H1 (cell line): ENCODE measurements at regions not wholly inside any gene's neighbourhood (a gene's known extent, or its start where the extent isn't known, plus 50 kb on each side); places are given as distances from the start of the nearest gene placed in this dataset.

Experiments
- CTCF ChIA-PET: fragments of 300-600 bp; sonication (Branson Sonifier 250); formaldehyde crosslinking; loops from one replicate; lab custom pipeline; 2021; ENCODE audit not compliant: partially characterized antibody; lab: Charles Lee
- POLR2A ChIA-PET: fragments of 300-600 bp; sonication (Branson Sonifier 250); formaldehyde crosslinking; loops from one replicate; lab custom pipeline; 2021; ENCODE audit warnings: inconsistent platforms; ENCODE audit not compliant: partially characterized antibody; lab: Charles Lee
- DNase-seq, 2 experiments: peaks; one replicate each; pipeline versions ENCODE4 v3.0.0 to v3.0.0-alpha.2; 2010 to 2022; ENCODE audit warnings: low spot score in 2 of 2, low read depth in 1 of 2, mixed read lengths in 1 of 2
- FAIRE-seq: peaks from 2 replicates; lab custom pipeline; 2011; peaks lifted over from hg19 to GRCh38; lab: Jason Lieb, UNC
- H2AFZ ChIP-seq: 2 replicates; pipeline ENCODE4 v1.8.1; 2012; ENCODE audit warnings: low read length, inconsistent platforms
- H2AK5ac ChIP-seq: 2 replicates; pipeline ENCODE4 v1.6.1; 2013; ENCODE audit warnings: low read depth, low read length
- H2BK120ac ChIP-seq: replicated peaks from 2 replicates; pipeline ENCODE3; 2013; ENCODE audit warnings: low read depth, low read length, inconsistent platforms
- H2BK12ac ChIP-seq: 2 replicates; pipeline ENCODE4 v1.6.1; 2013; ENCODE audit warnings: low read depth, low read length
- H2BK15ac ChIP-seq: 2 replicates; pipeline ENCODE4 v1.6.1; 2013; ENCODE audit warnings: low read length
- H2BK20ac ChIP-seq: 2 replicates; pipeline ENCODE4 v1.6.1; 2013; ENCODE audit warnings: low read length
- H2BK5ac ChIP-seq: 2 replicates; pipeline ENCODE4 v1.6.1; 2013; ENCODE audit warnings: low read depth, low read length
- H3K14ac ChIP-seq: 2 replicates; pipeline ENCODE4 v1.6.1; 2013; ENCODE audit warnings: inconsistent platforms; ENCODE audit not compliant: insufficient read length
- H3K18ac ChIP-seq: 2 replicates; pipeline ENCODE4 v1.6.1; 2013; ENCODE audit warnings: low read length; ENCODE audit errors: extremely low read depth
- H3K23ac ChIP-seq: 2 replicates; pipeline ENCODE4 v1.6.1; 2013; ENCODE audit warnings: inconsistent platforms; ENCODE audit not compliant: insufficient read length
- H3K23me2 ChIP-seq: 2 replicates; pipeline ENCODE4 v1.6.1; 2013; ENCODE audit warnings: low read depth, low read length
- H3K27ac ChIP-seq: 2 replicates; pipeline ENCODE4 v1.6.1; 2011; ENCODE audit warnings: low read depth, low read length, inconsistent platforms
- H3K27me3 ChIP-seq, 4 experiments: replicated peaks in 1 of 4; 1 replicate in 1 of 4; 2 replicates in 3 of 4; pipeline versions ENCODE4 v1.6.1 to v1.8.1; 2011 to 2013; ENCODE audit warnings: low read length in 3 of 4, mild to moderate bottlenecking in 3 of 4, inconsistent platforms in 2 of 4, mixed read lengths in 2 of 4, moderate library complexity in 1 of 4; ENCODE audit not compliant: control insufficient read depth in 3 of 4, insufficient read depth in 3 of 4; ENCODE audit errors: extremely low read depth in 1 of 4
- H3K36me3 ChIP-seq, 4 experiments: 2 replicates each; pipeline versions ENCODE4 v1.6.1 to v1.8.1; 2011 to 2013; ENCODE audit warnings: mild to moderate bottlenecking in 4 of 4, low read length in 3 of 4, moderate library complexity in 2 of 4, control low read depth in 1 of 4, inconsistent platforms in 1 of 4; ENCODE audit not compliant: insufficient read depth in 4 of 4, control insufficient read depth in 2 of 4
- H3K4ac ChIP-seq: replicated peaks from 2 replicates; pipeline ENCODE3; 2013; ENCODE audit warnings: low read length, low read depth, mixed read lengths, inconsistent platforms; ENCODE audit not compliant: insufficient read length
- H3K4me1 ChIP-seq, 4 experiments: replicated peaks in 1 of 4; 1 replicate in 1 of 4; 2 replicates in 3 of 4; pipeline versions ENCODE4 v1.6.1 to v1.8.1; 2011 to 2013; ENCODE audit warnings: low read length in 3 of 4, inconsistent platforms in 2 of 4, mixed read lengths in 1 of 4; ENCODE audit not compliant: insufficient read depth in 4 of 4, control insufficient read depth in 3 of 4
- H3K4me2 ChIP-seq, 2 experiments: 2 replicates each; pipeline versions ENCODE4 v1.6.1 to v1.8.1; 2011 to 2013; ENCODE audit warnings: low read depth in 2 of 2, low read length in 2 of 2, control low read depth in 1 of 2, inconsistent platforms in 1 of 2, mild to moderate bottlenecking in 1 of 2; ENCODE audit not compliant: insufficient read depth in 1 of 2
- H3K4me3 ChIP-seq, 4 experiments: fragments of 200-600, 300-600 bp in 1 of 4; sonication (generic), shearing (Covaris generic), sonication (Bioruptor Twin) in 1 of 4; 2 replicates each; pipeline versions ENCODE4 v1.5.1 to v1.8.1; 2011 to 2016; ENCODE audit warnings: low read length in 4 of 4, low read depth in 3 of 4, control low read depth in 2 of 4, inconsistent platforms in 2 of 4, mild to moderate bottlenecking in 2 of 4, mixed read lengths in 1 of 4, moderate library complexity in 1 of 4; ENCODE audit not compliant: insufficient read depth in 2 of 4; ENCODE audit errors: extremely low read depth in 1 of 4
- H3K56ac ChIP-seq: replicated peaks from 2 replicates; pipeline ENCODE3; 2013; ENCODE audit warnings: low read depth, mild to moderate bottlenecking, mixed read lengths, low read length, inconsistent platforms; ENCODE audit not compliant: insufficient read length
- H3K79me1 ChIP-seq: 2 replicates; pipeline ENCODE4 v1.6.1; 2013; ENCODE audit warnings: low read depth, low read length, control low read depth
- H3K79me2 ChIP-seq, 2 experiments: 2 replicates each; pipeline versions ENCODE4 v1.6.1 to v1.8.1; 2012 to 2013; ENCODE audit warnings: low read length in 2 of 2, mild to moderate bottlenecking in 2 of 2, inconsistent platforms in 1 of 2; ENCODE audit not compliant: insufficient read depth in 2 of 2, control insufficient read depth in 1 of 2
- H3K9ac ChIP-seq, 4 experiments: replicated peaks in 1 of 4; 1 replicate in 1 of 4; 2 replicates in 3 of 4; pipeline versions ENCODE4 v1.6.1 to v1.8.1; 2011 to 2013; ENCODE audit warnings: low read depth in 3 of 4, low read length in 3 of 4, control low read depth in 2 of 4, mild to moderate bottlenecking in 2 of 4, moderate library complexity in 2 of 4, inconsistent platforms in 1 of 4; ENCODE audit errors: extremely low read depth in 1 of 4
- H3K9me3 ChIP-seq, 2 experiments: 2 replicates each; pipeline versions ENCODE4 v1.6.1 to v1.8.1; 2012 to 2013; ENCODE audit warnings: mild to moderate bottlenecking in 2 of 2, moderate library complexity in 2 of 2, control low read depth in 1 of 2, inconsistent platforms in 1 of 2, low read depth in 1 of 2, low read length in 1 of 2, mixed read lengths in 1 of 2; ENCODE audit not compliant: insufficient read depth in 2 of 2
- H4K20me1 ChIP-seq, 2 experiments: replicated peaks in 1 of 2; 2 replicates each; pipeline versions ENCODE3 to v1.8.1; 2011 to 2013; ENCODE audit warnings: inconsistent platforms in 2 of 2, low read length in 2 of 2, mild to moderate bottlenecking in 1 of 2; ENCODE audit not compliant: insufficient read depth in 2 of 2, control insufficient read depth in 1 of 2
- H4K5ac ChIP-seq: 2 replicates; pipeline ENCODE4 v1.6.1; 2013; ENCODE audit warnings: low read length, low read depth, mixed read lengths, inconsistent platforms; ENCODE audit not compliant: insufficient read length
- H4K8ac ChIP-seq: 2 replicates; pipeline ENCODE4 v1.8.0; 2013; ENCODE audit warnings: mild to moderate bottlenecking, moderate library complexity, low read length, inconsistent platforms; ENCODE audit not compliant: insufficient read depth; ENCODE audit errors: extremely low read depth
- H4K91ac ChIP-seq: replicated peaks from 2 replicates; pipeline ENCODE3; 2013; ENCODE audit warnings: low read length, mixed read lengths, inconsistent platforms; ENCODE audit not compliant: insufficient read length
- CREB1 ChIP-seq: IDR thresholded peaks from 2 replicates; pipeline ENCODE4 v1.6.1; 2012; ENCODE audit warnings: inconsistent platforms
- CTCF ChIP-seq, 3 experiments: IDR thresholded peaks; 1 replicate in 2 of 3; 2 replicates in 1 of 3; pipeline versions ENCODE4 v1.5.1 to v1.6.1; 2011; ENCODE audit warnings: low read length in 3 of 3, mild to moderate bottlenecking in 3 of 3, inconsistent platforms in 2 of 3, low read depth in 1 of 3, moderate library complexity in 1 of 3; ENCODE audit not compliant: insufficient read depth in 1 of 3; ENCODE audit errors: control extremely low read depth in 1 of 3
- RAD21 ChIP-seq, 2 experiments: IDR thresholded peaks in 1 of 2; conservative IDR thresholded peaks in 1 of 2; 2 replicates each; pipeline ENCODE4 v1.6.1; 2011; ENCODE audit warnings: low read depth in 2 of 2, low read length in 2 of 2, improper control_type of control experiment in 1 of 2, inconsistent platforms in 1 of 2, mild to moderate bottlenecking in 1 of 2, moderate library complexity in 1 of 2
- WGBS, 2 experiments: shearing (Covaris generic) in 1 of 2; methylation state at CpG; one replicate each; pipeline versions ENCODE4 v1.1.6 to v1.1.7; 2013 to 2015; ENCODE audit warnings: low lambda C conversion rate in 2 of 2, mixed read lengths in 2 of 2, inconsistent platforms in 1 of 2, low coverage in 1 of 2, missing lambda C conversion rate in 1 of 2; ENCODE audit not compliant: insufficient replicate concordance in 2 of 2, insufficient coverage in 1 of 2, insufficient read length in 1 of 2; ENCODE audit errors: extremely low coverage in 1 of 2, missing lambda C conversion rate in 1 of 2; 5-methylcytosine and 5-hydroxymethylcytosine counted together

- Histone ChIP-seq H3K79me1 (no peaks in the 10 kb centered on the region), H3K4me2 (no peak overlapping the region), H3K56ac (no peak overlapping the region)
Measured at GRCh38 chr9:115524453-115525059, 406.6 kb upstream of the TNC start.

More at GRCh38 chr9:115524453-115525059, 406.6 kb upstream of the TNC start:
- no peak overlapping the region for H3K27ac ChIP-seq
- H4K20me1 ChIP-seq = no peaks in the 10 kb centered on the region
- H2BK15ac ChIP-seq = no peak overlapping the region
- no peaks in the 10 kb centered on the region for H3K79me2 ChIP-seq
- no peak overlapping the region for H3K18ac ChIP-seq
- H3K27me3 ChIP-seq = no peaks in the 10 kb centered on the region
- peak; percentile 95 for FAIRE-seq
- CTCF ChIA-PET = interaction anchor here (0.7 to 1.8 kb wide), 19 partner anchors 11 to 506 kb away, joined by 3 to 6 read pairs (median 3); no protein-coding TSS in a partner anchor
- no peak overlapping the region for H3K14ac ChIP-seq
- POLR2A ChIA-PET = interaction anchor here (1.0 to 1.1 kb wide), 2 partner anchors 10 to 35 kb away, joined by 3 read pairs; no protein-coding TSS in a partner anchor
- H2AFZ ChIP-seq = no peak overlapping the region
- no peak overlapping the region for H2BK20ac ChIP-seq
- no peak overlapping the region for H4K91ac ChIP-seq
- no peak overlapping the region for H3K4ac ChIP-seq
- no peak overlapping the region for H2BK12ac ChIP-seq
- peaks cover 0 to 9% (median 1%) of the 10 kb centered on the region in 4 experiments; a peak in 5 of 8 replicates for H3K36me3 ChIP-seq
- no peaks in the 10 kb centered on the region for H3K4me1 ChIP-seq
- H4K8ac ChIP-seq = no peak overlapping the region
- no peaks in the 10 kb centered on the region for H3K9me3 ChIP-seq
- no peak overlapping the region for H2BK120ac ChIP-seq
- H2BK5ac ChIP-seq = no peak overlapping the region
- H2AK5ac ChIP-seq = no peak overlapping the region
- WGBS, 2 experiments = 56% methylated on average over 3 of the region's 3 CpGs; no CpG with 5 or more reads in 1 of the 2 experiments
- TF ChIP-seq CREB1 (no peak), CTCF (IDR thresholded peaks at IDR 0.05; ENCODE audit: control extremely low read depth in 1 of 3, insufficient read depth in 1 of 3, low read depth in 1 of 3, low read length in 3 of 3) (peak in 2 of 3 experiments; percentile 68 to 80; a peak in 3 of 4 replicates), RAD21 (IDR thresholded peaks at IDR 0.05 in 1 of 2, conservative IDR thresholded peaks at IDR 0.05 in 1 of 2; ENCODE audit: low read depth in 2 of 2, low read length in 2 of 2) (peak; percentile 87 to 91)
- no peak overlapping the region for H3K4me3 ChIP-seq
- no peak for DNase-seq
- H4K5ac ChIP-seq = no peak overlapping the region
- H3K23me2 ChIP-seq = no peaks in the 10 kb centered on the region
- H3K23ac ChIP-seq = no peak overlapping the region
- H3K9ac ChIP-seq = no peak overlapping the region
